ENCODE measurements at regions not wholly inside any gene's neighbourhood (a gene's known extent, or its start where the extent isn't known, plus 50 kb on each side); places are given as distances from the start of the nearest gene placed in this dataset.

- H3K9me2 ChIP-seq (replicated peaks; ENCODE audit: insufficient read depth, low read length), result no peaks in the 10 kb centered on the region
- no peaks in the 10 kb centered on the region for H3K79me2 ChIP-seq (ENCODE audit: insufficient read depth, low read length)
- no peaks in the 10 kb centered on the region for H3K36me3 ChIP-seq (ENCODE audit: low read length)
- H3K4me2 ChIP-seq (ENCODE audit: low read depth, low read length, poor library complexity, severe bottlenecking), result no peak overlapping the region
- H3F3A ChIP-seq (ENCODE audit: insufficient read depth), result no peaks in the 10 kb centered on the region
- no peaks in the 10 kb centered on the region for H4K20me1 ChIP-seq (ENCODE audit: low read depth, low read length)
- no peak overlapping the region for H3K27ac ChIP-seq (ENCODE audit: low read depth, low read length)
- no peaks in the 10 kb centered on the region for H3K27me3 ChIP-seq (ENCODE audit: low read length)
- no peak for TF ChIP-seq CTCF (IDR thresholded peaks at IDR 0.05; ENCODE audit: insufficient read depth, low read length, poor library complexity, severe bottlenecking)
- no peak for TF ChIP-seq EZH2phosphoT487 (conservative IDR thresholded peaks at IDR 0.05; ENCODE audit: low read length)
- H3K9ac ChIP-seq (ENCODE audit: low read length), result no peak overlapping the region
- no peak overlapping the region for H3K4me3 ChIP-seq (ENCODE audit: insufficient read depth, low read length, poor library complexity, severe bottlenecking)
- H2AFZ ChIP-seq (ENCODE audit: low read depth, low read length, severe bottlenecking), result no peak overlapping the region
- no peaks in the 10 kb centered on the region for H3K9me3 ChIP-seq (ENCODE audit: insufficient read depth, low read length)
Observed at GRCh38 chr11:70530629-70531185, 132.4 kb downstream of the CTTN start.

GRCh38 chr11:70531281-70532065, 133.1 kb downstream of the CTTN start:
- no peaks in the 10 kb centered on the region for H3K79me2 ChIP-seq (ENCODE audit: insufficient read depth, low read length)
- no peaks in the 10 kb centered on the region for H3K9me3 ChIP-seq (ENCODE audit: insufficient read depth, low read length)
- no peaks in the 10 kb centered on the region for H3K36me3 ChIP-seq (ENCODE audit: low read length)
- no peak for TF ChIP-seq EZH2phosphoT487 (conservative IDR thresholded peaks at IDR 0.05; ENCODE audit: low read length)
- no peak for TF ChIP-seq CTCF (IDR thresholded peaks at IDR 0.05; ENCODE audit: insufficient read depth, low read length, poor library complexity, severe bottlenecking)
- no peaks in the 10 kb centered on the region for H4K20me1 ChIP-seq (ENCODE audit: low read depth, low read length)
- H3K27me3 ChIP-seq (ENCODE audit: low read length), result no peaks in the 10 kb centered on the region
- no peak overlapping the region for H3K9ac ChIP-seq (ENCODE audit: low read length)
- H3F3A ChIP-seq (ENCODE audit: insufficient read depth), result no peaks in the 10 kb centered on the region
- no peak overlapping the region for H3K4me3 ChIP-seq (ENCODE audit: insufficient read depth, low read length, poor library complexity, severe bottlenecking)
- H3K9me2 ChIP-seq (replicated peaks; ENCODE audit: insufficient read depth, low read length), result no peaks in the 10 kb centered on the region
- H3K27ac ChIP-seq (ENCODE audit: low read depth, low read length), result no peak overlapping the region
- H3K4me2 ChIP-seq (ENCODE audit: low read depth, low read length, poor library complexity, severe bottlenecking), result no peak overlapping the region
- no peak overlapping the region for H2AFZ ChIP-seq (ENCODE audit: low read depth, low read length, severe bottlenecking)

GRCh38 chr11:70532066-70532440, 133.7 kb downstream of the CTTN start:
- TF ChIP-seq CTCF (IDR thresholded peaks at IDR 0.05; ENCODE audit: insufficient read depth, low read length, poor library complexity, severe bottlenecking) (no peak), EZH2phosphoT487 (conservative IDR thresholded peaks at IDR 0.05; ENCODE audit: low read length) (no peak)
- H3K27ac ChIP-seq (ENCODE audit: low read depth, low read length), result no peak overlapping the region
- H2AFZ ChIP-seq (ENCODE audit: low read depth, low read length, severe bottlenecking), result no peak overlapping the region

More at GRCh38 chr11:70532066-70532440, 133.7 kb downstream of the CTTN start:
- no peaks in the 10 kb centered on the region for H4K20me1 ChIP-seq (ENCODE audit: low read depth, low read length)
- no peak overlapping the region for H3K4me2 ChIP-seq (ENCODE audit: low read depth, low read length, poor library complexity, severe bottlenecking)
- no peak overlapping the region for H3K4me3 ChIP-seq (ENCODE audit: insufficient read depth, low read length, poor library complexity, severe bottlenecking)
- no peaks in the 10 kb centered on the region for H3K9me2 ChIP-seq (replicated peaks; ENCODE audit: insufficient read depth, low read length)
- no peaks in the 10 kb centered on the region for H3K36me3 ChIP-seq (ENCODE audit: low read length)
- H3K79me2 ChIP-seq (ENCODE audit: insufficient read depth, low read length), result no peaks in the 10 kb centered on the region
- no peaks in the 10 kb centered on the region for H3K9me3 ChIP-seq (ENCODE audit: insufficient read depth, low read length)
- H3K9ac ChIP-seq (ENCODE audit: low read length), result no peak overlapping the region
- H3F3A ChIP-seq (ENCODE audit: insufficient read depth), result no peaks in the 10 kb centered on the region
- no peaks in the 10 kb centered on the region for H3K27me3 ChIP-seq (ENCODE audit: low read length)
